ENCODE measurements at regions not wholly inside any gene's neighbourhood (a gene's known extent, or its start where the extent isn't known, plus 50 kb on each side); places are given as distances from the start of the nearest gene placed in this dataset.

- TF ChIP-seq CTCF (IDR thresholded peaks at IDR 0.05) (no peak), POLR2A (IDR thresholded peaks at IDR 0.05) (no peak)
These were observed 1472.3 kb upstream of the CELF4 start for GRCh38 chr18:39037925-39038324.
